GM12878 (cell line): ENCODE measurements at regions not wholly inside any gene's neighbourhood (a gene's known extent, or its start where the extent isn't known, plus 50 kb on each side); places are given as distances from the start of the nearest gene placed in this dataset.

Experiments used
- ATAC-seq: fragments of 200-7000 bp; cut with Tn5 transposase; 3 replicates; pipeline ENCODE4 v1.9.1; 2020; ENCODE audit warnings: mild to moderate bottlenecking, moderate library complexity
- BruUV-seq: library from RNA; stranded (reverse); fragments of 400-500 nt; replicated peaks from 2 replicates; lab custom pipeline; 2021; lab: Mats Ljungman, UMichigan
- CTCF ChIA-PET: fragments of 300-600 bp; sonication (Branson Sonifier 250); formaldehyde crosslinking; extraction: SDS; loops from one replicate; lab custom pipeline; 2021; ENCODE audit warnings: inconsistent platforms; lab: Yijun Ruan, JAX
- POLR2A ChIA-PET: fragments of 350-600 bp; formaldehyde crosslinking; extraction: SDS; loops from one replicate; lab custom pipeline; 2021; ENCODE audit warnings: inconsistent platforms; lab: Charles Lee
- RAD21 ChIA-PET: fragments of 300-600 bp; sonication (Branson Sonifier 250); formaldehyde crosslinking; loops from one replicate; lab custom pipeline; 2023; ENCODE audit warnings: antibody characterized with exemption; ENCODE audit not compliant: unreplicated experiment; lab: Charles Lee
- SMC1A ChIA-PET: fragments of 300-600 bp; sonication (Branson Sonifier 250); formaldehyde crosslinking; loops from one replicate; lab custom pipeline; 2023; ENCODE audit not compliant: unreplicated experiment, uncharacterized antibody; lab: Charles Lee
- DNase-seq: peaks from one replicate; pipeline ENCODE4 v3.0.0-alpha.2; 2011; ENCODE audit warnings: low read depth, low spot score
- FAIRE-seq: peaks from 3 replicates; lab custom pipeline; 2011; peaks lifted over from hg19 to GRCh38; lab: Jason Lieb, UNC
- H2AFZ ChIP-seq: 2 replicates; pipeline ENCODE4 v1.6.0; 2011; ENCODE audit warnings: low read depth, low read length, control low read depth; ENCODE audit not compliant: control insufficient read depth
- H3K27ac ChIP-seq: 2 replicates; pipeline ENCODE4 v1.5.1; 2011; ENCODE audit warnings: control low read depth; ENCODE audit not compliant: control insufficient read depth, insufficient read depth
- H3K27me3 ChIP-seq, 2 experiments: replicated peaks in 1 of 2; 2 replicates each; pipeline versions ENCODE4 v1.6.0 to v1.6.1; 2011; ENCODE audit warnings: low read length in 1 of 2; ENCODE audit not compliant: control insufficient read depth in 2 of 2, insufficient read depth in 2 of 2
- H3K36me3 ChIP-seq, 2 experiments: 2 replicates each; pipeline ENCODE4 v1.5.1; 2011; ENCODE audit warnings: low read length in 1 of 2; ENCODE audit not compliant: control insufficient read depth in 2 of 2, insufficient read depth in 2 of 2
- H3K4me1 ChIP-seq: 2 replicates; pipeline ENCODE4 v1.6.1; 2011; ENCODE audit warnings: mild to moderate bottlenecking, low read length, moderate library complexity, mixed read lengths; ENCODE audit not compliant: control insufficient read depth, insufficient read depth
- H3K4me2 ChIP-seq: 2 replicates; pipeline ENCODE4 v1.6.0; 2011; ENCODE audit warnings: control low read depth; ENCODE audit not compliant: control insufficient read depth, insufficient read depth
- H3K4me3 ChIP-seq: fragments of 200-600 bp; sonication (generic); 2 replicates; pipeline ENCODE4 v1.5.1; 2016
- H3K79me2 ChIP-seq: 2 replicates; pipeline ENCODE4 v1.6.0; 2011; ENCODE audit warnings: low read length; ENCODE audit not compliant: control insufficient read depth, insufficient read depth
- H3K9ac ChIP-seq: 2 replicates; pipeline ENCODE4 v1.8.0; 2011; ENCODE audit warnings: low read length, control low read depth, mixed read lengths; ENCODE audit not compliant: control insufficient read depth, insufficient read depth
- H3K9me3 ChIP-seq: replicated peaks from 3 replicates; pipeline ENCODE4 v1.5.1; 2011; ENCODE audit warnings: mild to moderate bottlenecking, low read length; ENCODE audit not compliant: control insufficient read depth, insufficient read depth
- H4K20me1 ChIP-seq: 2 replicates; pipeline ENCODE4 v1.6.0; 2011; ENCODE audit not compliant: control insufficient read depth, insufficient read depth
- BCLAF1 ChIP-seq: fragments of 450-650 bp; IDR thresholded peaks from 2 replicates; pipeline ENCODE4 v1.6.1; 2017; ENCODE audit warnings: antibody characterized with exemption, mild to moderate bottlenecking, moderate library complexity
- ZNF592 ChIP-seq: fragments of 450-650 bp; IDR thresholded peaks from 2 replicates; pipeline ENCODE4 v1.6.1; 2017; ENCODE audit warnings: mild to moderate bottlenecking, moderate library complexity
- WGBS: methylation state at CpG from one replicate; pipeline ENCODE4 v1.1.6; 2016; ENCODE audit warnings: low lambda C conversion rate; ENCODE audit not compliant: insufficient replicate concordance, insufficient coverage; ENCODE audit errors: missing lambda C conversion rate; 5-methylcytosine and 5-hydroxymethylcytosine counted together
- in situ Hi-C: fragments of 300-500 bp; cut with MboI; formaldehyde crosslinking; loops from 9 replicates; pipeline ENCODE4 v1.14.3; 2018; ENCODE audit warnings: mixed read lengths
- intact Hi-C: fragments of 100-400 bp; cut with micrococcal nuclease; formaldehyde crosslinking; loops from one replicate; pipeline ENCODE4 v1.14.2; 2022; ENCODE audit not compliant: unreplicated experiment

GRCh38 chr3:111480091-111480490 is 61.9 kb upstream of the CD96 start:
- RAD21 ChIA-PET, result no interaction called here
- Histone ChIP-seq H3K36me3 (no peaks in the 10 kb centered on the region), H3K27me3 (no peaks in the 10 kb centered on the region), H3K4me1 (no peaks in the 10 kb centered on the region), H3K4me2 (no peak overlapping the region), H4K20me1 (no peaks in the 10 kb centered on the region), H3K9ac (no peak overlapping the region), H3K9me3 (no peaks in the 10 kb centered on the region), H3K4me3 (no peak overlapping the region), H2AFZ (no peak overlapping the region), H3K27ac (no peak overlapping the region), H3K79me2 (no peaks in the 10 kb centered on the region)
- CTCF ChIA-PET, result interaction anchor here (1.4 kb wide), 1 partner anchor 59 kb away, joined by 5 read pairs; no protein-coding TSS in a partner anchor
- FAIRE-seq (no peak), DNase-seq (no peak), ATAC-seq (no peak)
- BruUV-seq, result no TSS peak
- 13% methylated on average over 1 of the region's 1 CpG for WGBS
- no peak for TF ChIP-seq ZNF592
- TF ChIP-seq BCLAF1, result no peak
- intact Hi-C loops (loop anchor here (10.0 kb wide), 1 partner anchor 55 kb away; no protein-coding TSS in a partner anchor), in situ Hi-C loops (no loop called here)
- POLR2A ChIA-PET, result no interaction called here
- SMC1A ChIA-PET, result no interaction called here
